ENCODE measurements at regions not wholly inside any gene's neighbourhood (a gene's known extent, or its start where the extent isn't known, plus 50 kb on each side); places are given as distances from the start of the nearest gene placed in this dataset.

DNA sequence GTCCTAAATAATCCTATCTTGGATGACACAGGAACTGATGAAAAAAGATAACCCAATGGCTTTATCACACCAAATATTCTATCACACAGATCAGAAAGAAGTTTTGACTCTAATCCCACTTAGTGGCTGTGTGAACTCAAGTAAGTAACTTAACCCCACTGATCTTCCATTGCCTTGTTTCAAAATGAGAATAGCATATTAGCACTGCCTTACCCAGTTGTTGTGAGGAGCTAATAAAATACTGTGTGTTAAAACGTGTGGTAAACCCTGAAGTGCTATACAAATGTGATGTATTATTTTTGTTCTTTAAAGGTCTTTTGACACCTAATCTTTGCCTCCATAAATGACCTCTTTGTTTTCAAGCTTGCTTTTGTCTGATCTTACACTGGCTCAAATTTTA, 60.9 kb upstream of the ARID2 start:
- H3K4me2 ChIP-seq (ENCODE audit: low read length): no peak overlapping the region
- H2AFZ ChIP-seq (ENCODE audit: low read length): no peak overlapping the region
- no peaks in the 10 kb centered on the region for H3K4me1 ChIP-seq (ENCODE audit: insufficient read depth, low read length, severe bottlenecking)
- no peaks in the 10 kb centered on the region for H3K9me2 ChIP-seq (ENCODE audit: low read depth, low read length)
- no peaks in the 10 kb centered on the region for H3K27me3 ChIP-seq (ENCODE audit: insufficient read depth, low read length)
- H3F3A ChIP-seq (ENCODE audit: insufficient read depth, low read length): no peaks in the 10 kb centered on the region
- no peak overlapping the region for H3K27ac ChIP-seq (ENCODE audit: low read depth, low read length, poor library complexity, severe bottlenecking)
- no peaks in the 10 kb centered on the region for H3K9me3 ChIP-seq (ENCODE audit: low read length)
- H3K9ac ChIP-seq (ENCODE audit: low read length): no peak overlapping the region
- H4K20me1 ChIP-seq (ENCODE audit: insufficient read depth, low read length): no peaks in the 10 kb centered on the region
- H3K36me3 ChIP-seq (ENCODE audit: insufficient read depth, low read length): no peaks in the 10 kb centered on the region
- TF ChIP-seq EZH2 (IDR thresholded peaks at IDR 0.05; ENCODE audit: borderline replicate concordance, low read length): no peak
- TF ChIP-seq, protein P1, sequence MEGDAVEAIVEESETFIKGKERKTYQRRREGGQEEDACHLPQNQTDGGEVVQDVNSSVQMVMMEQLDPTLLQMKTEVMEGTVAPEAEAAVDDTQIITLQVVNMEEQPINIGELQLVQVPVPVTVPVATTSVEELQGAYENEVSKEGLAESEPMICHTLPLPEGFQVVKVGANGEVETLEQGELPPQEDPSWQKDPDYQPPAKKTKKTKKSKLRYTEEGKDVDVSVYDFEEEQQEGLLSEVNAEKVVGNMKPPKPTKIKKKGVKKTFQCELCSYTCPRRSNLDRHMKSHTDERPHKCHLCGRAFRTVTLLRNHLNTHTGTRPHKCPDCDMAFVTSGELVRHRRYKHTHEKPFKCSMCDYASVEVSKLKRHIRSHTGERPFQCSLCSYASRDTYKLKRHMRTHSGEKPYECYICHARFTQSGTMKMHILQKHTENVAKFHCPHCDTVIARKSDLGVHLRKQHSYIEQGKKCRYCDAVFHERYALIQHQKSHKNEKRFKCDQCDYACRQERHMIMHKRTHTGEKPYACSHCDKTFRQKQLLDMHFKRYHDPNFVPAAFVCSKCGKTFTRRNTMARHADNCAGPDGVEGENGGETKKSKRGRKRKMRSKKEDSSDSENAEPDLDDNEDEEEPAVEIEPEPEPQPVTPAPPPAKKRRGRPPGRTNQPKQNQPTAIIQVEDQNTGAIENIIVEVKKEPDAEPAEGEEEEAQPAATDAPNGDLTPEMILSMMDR (IDR thresholded peaks at IDR 0.05; ENCODE audit: low read length): no peak
- H3K79me2 ChIP-seq (ENCODE audit: insufficient read depth, low read length): no peaks in the 10 kb centered on the region
- H3K4me3 ChIP-seq (ENCODE audit: low read depth, low read length, poor library complexity, severe bottlenecking): no peak overlapping the region

DNA sequence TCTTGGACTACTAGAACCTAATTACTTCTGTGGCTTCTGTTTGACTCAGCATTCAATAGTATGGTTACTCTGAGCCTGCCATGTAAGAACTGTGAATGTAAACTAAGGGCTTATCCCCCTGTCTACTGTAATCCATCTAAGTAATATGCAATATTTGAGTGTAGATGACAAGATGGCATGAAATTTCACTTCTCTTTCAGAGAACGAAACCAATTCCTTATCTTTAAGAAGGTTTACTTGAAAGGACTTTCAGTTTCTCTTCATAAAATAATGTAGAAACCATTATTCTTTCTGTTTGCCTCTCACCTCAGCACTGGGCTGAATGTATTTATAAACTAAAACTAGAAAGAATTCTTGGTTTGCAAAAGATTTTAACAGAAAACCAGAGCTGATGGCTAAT, 60.4 kb upstream of the ARID2 start:
- Histone ChIP-seq H3K9ac (ENCODE audit: low read length) (no peak overlapping the region), H2AFZ (ENCODE audit: low read length) (no peak overlapping the region), H3K9me2 (ENCODE audit: low read depth, low read length) (no peaks in the 10 kb centered on the region), H3K36me3 (ENCODE audit: insufficient read depth, low read length) (no peaks in the 10 kb centered on the region), H4K20me1 (ENCODE audit: insufficient read depth, low read length) (no peaks in the 10 kb centered on the region), H3K4me3 (ENCODE audit: low read depth, low read length, poor library complexity, severe bottlenecking) (no peak overlapping the region), H3K4me1 (ENCODE audit: insufficient read depth, low read length, severe bottlenecking) (no peaks in the 10 kb centered on the region), H3K9me3 (ENCODE audit: low read length) (no peaks in the 10 kb centered on the region), H3F3A (ENCODE audit: insufficient read depth, low read length) (no peaks in the 10 kb centered on the region), H3K27me3 (ENCODE audit: insufficient read depth, low read length) (no peaks in the 10 kb centered on the region), H3K27ac (ENCODE audit: low read depth, low read length, poor library complexity, severe bottlenecking) (no peak overlapping the region), H3K4me2 (ENCODE audit: low read length) (no peak overlapping the region), H3K79me2 (ENCODE audit: insufficient read depth, low read length) (no peaks in the 10 kb centered on the region)
- TF ChIP-seq EZH2 (IDR thresholded peaks at IDR 0.05; ENCODE audit: borderline replicate concordance, low read length): no peak
- TF ChIP-seq, protein P1 (IDR thresholded peaks at IDR 0.05; ENCODE audit: low read length): no peak

DNA sequence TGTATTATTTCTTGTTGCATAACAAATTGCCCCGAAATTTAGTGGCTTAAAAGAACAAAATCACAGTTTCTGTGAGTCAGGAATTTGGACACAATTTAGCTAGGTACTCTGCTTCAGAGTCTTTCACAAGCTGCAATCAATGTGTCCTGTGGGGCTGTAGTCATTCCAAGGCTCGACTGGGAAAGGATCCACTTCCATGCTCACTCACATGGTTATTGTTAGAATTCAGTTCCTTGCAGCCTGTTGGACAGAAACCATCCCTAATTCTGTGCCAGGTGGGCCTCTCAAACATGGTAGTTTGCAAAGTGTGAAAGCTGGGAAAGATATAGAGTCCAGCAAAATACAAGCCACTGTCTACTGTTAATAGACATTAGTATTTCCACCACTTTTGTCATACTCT, 59.7 kb upstream of the ARID2 start:
- Histone ChIP-seq H3K27ac (ENCODE audit: low read depth, low read length, poor library complexity, severe bottlenecking) (no peak overlapping the region), H3K79me2 (ENCODE audit: insufficient read depth, low read length) (no peaks in the 10 kb centered on the region), H4K20me1 (ENCODE audit: insufficient read depth, low read length) (no peaks in the 10 kb centered on the region), H3K9ac (ENCODE audit: low read length) (no peak overlapping the region), H3K27me3 (ENCODE audit: insufficient read depth, low read length) (no peaks in the 10 kb centered on the region), H3F3A (ENCODE audit: insufficient read depth, low read length) (no peaks in the 10 kb centered on the region), H3K9me3 (ENCODE audit: low read length) (no peaks in the 10 kb centered on the region), H2AFZ (ENCODE audit: low read length) (no peak overlapping the region), H3K9me2 (ENCODE audit: low read depth, low read length) (no peaks in the 10 kb centered on the region), H3K36me3 (ENCODE audit: insufficient read depth, low read length) (no peaks in the 10 kb centered on the region), H3K4me3 (ENCODE audit: low read depth, low read length, poor library complexity, severe bottlenecking) (no peak overlapping the region), H3K4me1 (ENCODE audit: insufficient read depth, low read length, severe bottlenecking) (no peaks in the 10 kb centered on the region), H3K4me2 (ENCODE audit: low read length) (no peak overlapping the region)
- no peak for TF ChIP-seq EZH2 (IDR thresholded peaks at IDR 0.05; ENCODE audit: borderline replicate concordance, low read length)
- TF ChIP-seq, protein P1 (IDR thresholded peaks at IDR 0.05; ENCODE audit: low read length): no peak
